T47D (cell line): ENCODE measurements at regions not wholly inside any gene's neighbourhood (a gene's known extent, or its start where the extent isn't known, plus 50 kb on each side); places are given as distances from the start of the nearest gene placed in this dataset.

ENCODE experiments used
- DNase-seq, 2 experiments: peaks; one replicate each; pipeline versions ENCODE4 v3.0.0 to v3.0.0-alpha.2; 2011 to 2012; ENCODE audit warnings: low read depth in 1 of 2, low spot score in 1 of 2
- JUND ChIP-seq: IDR thresholded peaks from 2 replicates; pipeline ENCODE4 v1.6.1; 2012; ENCODE audit warnings: low read depth
- in situ Hi-C: cut with HindIII; loops from 2 replicates; pipeline ENCODE4 v1.10.0; 2016; ENCODE audit warnings: low sequenced_read_pairs, low pct_unique_long_range_greater_than_20kb

DNA sequence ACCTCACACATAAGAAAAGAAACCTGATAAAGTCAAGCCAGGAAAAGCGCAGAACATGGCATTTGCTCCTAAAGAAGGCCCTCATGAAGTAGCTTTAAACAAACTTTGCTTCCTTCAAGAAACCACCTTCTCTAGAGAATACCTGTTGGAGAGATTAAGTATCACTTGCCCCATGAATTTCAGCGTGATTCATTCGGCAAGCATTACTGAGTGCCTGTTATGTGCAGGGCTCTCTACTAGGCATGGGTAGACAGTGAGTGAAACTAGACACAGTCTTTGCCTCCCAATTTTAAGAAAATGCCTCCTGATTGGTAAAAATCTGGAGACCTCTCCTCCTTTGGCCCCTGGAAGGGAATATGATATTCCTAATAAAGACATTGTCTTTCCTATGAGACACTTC is 475.8 kb upstream of the NBEA start:
- TF ChIP-seq JUND: no peak
- no peak for DNase-seq
- in situ Hi-C loops: no loop called here

DNA sequence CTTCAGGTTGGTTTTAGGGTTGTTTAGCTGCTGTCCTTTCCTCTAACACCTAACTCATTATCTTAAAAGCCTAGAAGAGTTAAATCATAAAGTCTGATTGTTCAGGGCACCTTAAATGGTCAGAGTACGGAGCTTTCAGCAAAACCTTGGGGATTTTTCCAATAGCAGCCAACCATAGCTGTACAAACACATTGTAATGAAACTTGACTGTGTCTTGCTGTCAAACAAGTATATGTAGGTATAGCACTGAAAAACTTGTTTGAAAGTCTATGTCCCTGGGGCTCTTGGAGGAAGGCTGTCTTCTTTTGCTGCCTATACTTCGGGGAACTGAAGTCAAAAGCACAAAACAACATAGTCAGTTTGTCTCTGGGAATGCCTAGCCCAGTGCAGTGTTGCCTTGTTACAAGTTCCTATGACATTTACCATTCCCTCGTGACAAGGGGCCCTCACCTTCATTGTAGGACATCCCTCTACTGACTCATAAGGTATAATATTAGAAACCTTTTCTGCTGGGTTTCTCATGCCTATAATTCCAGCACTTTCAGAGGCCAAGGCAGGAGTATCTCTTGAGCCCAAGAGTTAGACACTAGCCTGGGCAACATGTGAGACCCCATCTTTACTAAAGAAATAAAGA is 474.5 kb upstream of the NBEA start:
- no peak for TF ChIP-seq JUND
- no peak for DNase-seq
- in situ Hi-C loops: no loop called here

DNA sequence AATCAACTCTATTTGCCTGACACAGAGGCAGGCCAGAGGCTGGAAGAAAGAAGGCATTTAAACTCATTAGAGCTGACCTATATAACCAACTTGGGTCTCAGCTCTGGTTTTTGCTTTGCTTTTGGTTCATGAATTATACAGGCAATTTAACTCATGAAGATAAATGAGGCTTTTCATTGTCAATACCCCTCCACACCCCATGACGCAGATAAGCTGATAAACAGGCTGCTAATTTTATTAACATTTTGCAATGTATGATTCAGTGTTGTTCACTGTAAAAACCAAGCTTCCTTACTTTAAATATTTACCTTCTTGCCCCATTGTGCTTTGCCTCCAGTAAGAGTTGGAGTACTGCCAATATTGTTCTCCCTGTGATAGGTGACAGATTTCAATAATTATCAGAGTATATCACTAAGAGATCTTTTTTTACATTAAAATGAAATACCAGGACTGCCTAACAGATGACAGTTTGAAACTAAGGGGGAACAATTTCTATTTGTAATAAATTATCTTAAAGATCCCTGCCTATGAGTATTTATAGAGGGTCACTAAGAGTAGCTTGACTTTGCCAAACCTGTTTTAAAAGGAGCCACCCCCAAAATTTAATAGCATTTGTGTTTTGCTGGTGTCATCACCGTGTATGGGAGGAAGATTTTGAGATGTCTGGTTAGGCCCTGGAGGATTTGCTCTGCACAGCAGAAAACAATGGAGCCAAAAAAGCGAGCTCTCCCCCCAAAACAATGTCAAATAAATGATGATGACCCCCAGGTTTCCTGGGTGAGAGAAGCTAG is 472.7 kb upstream of the NBEA start:
- TF ChIP-seq JUND: no peak
- DNase-seq: no peak
- in situ Hi-C loops: no loop called here

DNA sequence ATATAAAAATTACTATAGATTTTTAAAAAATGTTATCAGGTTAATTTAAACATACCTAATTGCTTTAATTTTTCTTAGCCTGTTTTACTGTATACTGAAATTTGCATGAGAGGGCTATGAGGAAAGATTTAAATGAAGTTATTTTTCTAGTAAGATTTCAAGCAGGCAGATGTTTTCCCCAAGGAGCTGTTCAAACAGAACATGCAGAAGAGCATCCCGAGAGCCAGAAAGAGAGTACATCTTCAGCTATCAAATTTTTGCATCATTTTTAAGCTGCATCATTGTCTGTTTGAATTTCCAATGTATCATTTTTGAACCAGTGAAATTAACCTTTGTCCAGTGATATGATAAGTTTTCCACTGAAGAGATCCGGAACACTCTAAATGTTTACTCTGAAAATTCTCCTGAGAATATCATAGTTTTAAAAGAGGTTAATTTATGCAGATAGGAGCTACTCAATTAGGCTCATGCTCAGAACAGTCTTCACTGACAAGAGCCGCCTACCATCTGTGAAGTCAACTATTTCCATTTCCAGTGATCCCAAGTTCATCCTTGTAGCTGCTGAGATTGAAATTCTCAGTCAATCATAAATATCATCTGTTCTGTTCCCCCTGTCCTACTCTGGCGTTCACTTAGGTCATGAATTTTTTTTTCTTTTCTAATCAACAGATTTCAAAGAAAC is 467.7 kb upstream of the NBEA start:
- DNase-seq: no peak
- in situ Hi-C loops: no loop called here
- no peak for TF ChIP-seq JUND

DNA sequence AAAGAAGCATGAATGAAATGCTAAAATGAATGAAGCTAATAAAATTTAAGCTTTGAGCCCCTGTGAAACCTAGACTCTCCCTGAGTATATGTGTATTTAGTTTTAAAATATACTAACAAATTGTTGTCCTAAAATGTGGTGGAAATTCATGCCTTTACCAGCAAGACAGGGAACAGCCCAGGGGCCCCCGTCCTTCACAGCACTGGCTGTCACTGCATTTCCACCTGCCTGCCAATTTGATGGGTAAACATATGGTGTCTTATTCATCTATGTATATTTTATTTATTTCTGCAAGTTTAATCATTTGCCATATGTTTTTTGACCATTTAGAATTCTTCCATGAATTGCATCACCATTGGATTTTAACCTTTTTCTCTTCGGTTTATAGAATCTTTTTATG is 463.7 kb upstream of the NBEA start:
- TF ChIP-seq JUND: no peak
- no peak for DNase-seq
- in situ Hi-C loops: no loop called here

DNA sequence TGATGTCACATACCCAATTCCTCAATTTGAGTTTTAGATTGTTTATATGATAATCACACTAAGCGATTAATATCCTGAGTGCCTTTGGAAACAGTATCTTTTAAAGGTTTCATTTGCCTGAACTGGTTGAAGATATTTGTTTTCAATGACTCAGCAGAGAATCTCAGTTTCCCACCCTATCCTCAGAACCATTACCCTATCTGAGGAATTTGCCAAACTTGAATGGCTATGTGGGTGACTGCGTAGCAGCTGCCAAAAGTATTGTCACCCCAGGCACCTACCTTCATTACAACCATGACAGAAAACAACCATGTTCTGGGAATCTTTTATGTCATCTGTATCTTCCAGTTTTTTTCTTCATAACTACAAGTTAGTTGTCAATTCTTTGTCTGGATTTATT is 440.1 kb upstream of the NBEA start:
- no peak for TF ChIP-seq JUND
- no peak for DNase-seq
- in situ Hi-C loops: no loop called here

DNA sequence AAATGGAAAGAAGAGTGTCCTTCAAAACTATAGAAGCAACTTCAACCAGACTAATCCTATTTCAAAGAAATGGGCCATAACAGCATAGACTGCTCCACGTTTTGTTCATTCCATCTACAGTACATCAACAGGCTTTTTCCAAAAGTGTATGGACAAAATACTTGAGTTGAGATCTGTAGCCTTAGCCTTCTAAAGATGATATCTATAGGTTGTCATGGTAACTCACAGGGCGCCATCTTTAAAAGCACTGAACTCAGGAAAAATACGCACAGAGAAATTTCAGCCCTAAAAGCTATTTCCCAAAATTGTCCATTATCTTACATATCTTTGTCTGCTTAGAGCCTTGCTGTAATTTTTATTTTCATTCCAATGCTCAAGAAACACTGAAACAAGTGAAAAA is 439.4 kb upstream of the NBEA start:
- no peak for TF ChIP-seq JUND
- in situ Hi-C loops: no loop called here
- DNase-seq: no peak

DNA sequence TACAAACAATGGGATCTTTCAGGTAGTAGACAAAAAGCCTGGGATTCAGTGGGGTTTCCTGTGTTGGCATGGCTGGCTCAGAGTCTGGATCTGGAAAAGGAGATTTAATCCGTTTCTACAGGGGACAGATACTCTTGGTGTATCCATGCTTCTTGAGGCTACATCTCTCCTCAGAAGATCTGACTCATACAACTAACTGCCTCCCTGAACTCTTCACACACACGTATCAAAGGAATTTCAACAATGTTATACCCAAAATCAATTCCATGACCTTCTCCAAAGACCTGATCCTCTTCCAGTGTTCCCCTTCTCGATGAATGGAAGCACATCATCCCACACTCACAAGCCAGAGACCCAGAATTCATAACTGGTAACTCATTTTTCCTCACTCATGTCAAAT is 435.3 kb upstream of the NBEA start:
- DNase-seq: no peak
- in situ Hi-C loops: no loop called here
- no peak for TF ChIP-seq JUND

DNA sequence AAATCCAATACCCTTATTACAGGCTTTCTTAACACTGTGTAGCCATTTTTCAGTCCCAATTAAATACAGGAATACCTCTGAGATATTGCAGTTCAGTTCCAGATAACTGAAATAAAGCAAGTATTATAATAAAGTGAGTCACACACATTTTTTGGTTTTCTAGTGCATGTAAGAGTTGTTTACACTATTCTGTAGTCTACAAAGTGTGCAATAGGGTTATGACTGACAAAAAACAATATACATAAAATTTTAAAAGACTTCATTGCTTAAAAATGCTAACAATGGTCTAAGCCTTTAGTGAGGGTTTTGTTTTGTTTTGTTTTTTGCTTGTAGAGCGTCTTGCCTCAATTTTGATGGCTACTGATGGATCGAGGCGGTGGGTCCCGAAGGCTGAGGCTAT is 434.4 kb upstream of the NBEA start:
- DNase-seq: no peak
- no peak for TF ChIP-seq JUND
- in situ Hi-C loops: no loop called here

DNA sequence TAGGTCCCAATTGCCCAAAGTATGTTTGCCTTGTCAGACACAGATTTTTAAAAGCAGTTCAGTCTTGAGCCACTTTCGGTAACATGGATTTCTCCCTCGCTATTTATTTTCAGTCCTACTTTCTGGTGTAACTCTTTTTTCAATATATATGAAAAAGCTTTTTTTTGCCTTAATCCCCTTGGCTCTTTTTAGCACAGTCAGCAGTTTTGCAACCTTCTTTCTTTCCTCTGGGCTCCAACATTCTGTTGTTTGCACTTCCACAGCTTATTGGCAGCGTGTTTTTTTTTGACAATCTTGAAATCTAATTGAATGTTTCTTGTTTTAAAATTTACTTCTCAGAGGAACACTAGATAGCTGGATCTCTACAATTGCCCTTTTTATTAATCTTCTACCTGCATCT is 429.3 kb upstream of the NBEA start:
- TF ChIP-seq JUND: no peak
- in situ Hi-C loops: no loop called here
- DNase-seq: no peak

DNA sequence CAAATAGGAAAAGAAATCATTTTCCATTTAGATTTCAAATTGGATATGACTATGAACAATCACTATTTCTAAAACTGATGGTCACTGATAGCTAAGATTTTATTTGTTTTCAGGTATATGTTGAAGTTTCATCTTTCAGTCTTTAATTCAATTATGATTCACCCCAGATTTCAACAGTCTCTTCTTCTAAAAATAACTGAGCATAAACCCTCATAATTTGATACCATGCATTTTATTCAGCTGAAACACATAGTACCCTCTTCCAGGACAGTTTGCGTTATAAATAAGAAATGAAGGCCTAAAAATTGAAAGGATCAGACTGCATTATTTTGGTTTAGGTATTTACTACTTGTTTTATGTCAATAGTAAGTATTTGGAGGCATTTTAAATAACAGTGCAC is 428.5 kb upstream of the NBEA start:
- no peak for DNase-seq
- no peak for TF ChIP-seq JUND
- in situ Hi-C loops: no loop called here

DNA sequence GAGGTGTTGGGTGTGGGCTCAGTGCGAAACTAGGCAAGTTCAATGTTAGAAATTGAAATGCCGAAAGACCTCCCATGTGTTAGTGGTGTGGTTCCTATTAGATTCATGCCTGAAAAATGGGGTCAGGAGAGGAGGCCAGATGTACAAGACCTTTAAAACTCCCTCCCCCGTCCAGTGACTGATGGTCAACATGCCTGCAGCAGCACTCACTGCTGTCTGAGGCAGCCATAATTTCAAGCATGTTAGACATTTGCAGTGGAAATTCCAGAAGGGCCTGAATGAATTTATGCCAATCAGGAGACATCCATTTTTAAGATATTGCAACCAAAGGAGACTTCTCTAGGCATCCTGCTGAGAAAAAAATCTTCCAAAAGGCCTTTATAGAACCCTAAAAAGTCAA is 426.9 kb upstream of the NBEA start:
- no peak for TF ChIP-seq JUND
- in situ Hi-C loops: no loop called here
- DNase-seq: no peak

DNA sequence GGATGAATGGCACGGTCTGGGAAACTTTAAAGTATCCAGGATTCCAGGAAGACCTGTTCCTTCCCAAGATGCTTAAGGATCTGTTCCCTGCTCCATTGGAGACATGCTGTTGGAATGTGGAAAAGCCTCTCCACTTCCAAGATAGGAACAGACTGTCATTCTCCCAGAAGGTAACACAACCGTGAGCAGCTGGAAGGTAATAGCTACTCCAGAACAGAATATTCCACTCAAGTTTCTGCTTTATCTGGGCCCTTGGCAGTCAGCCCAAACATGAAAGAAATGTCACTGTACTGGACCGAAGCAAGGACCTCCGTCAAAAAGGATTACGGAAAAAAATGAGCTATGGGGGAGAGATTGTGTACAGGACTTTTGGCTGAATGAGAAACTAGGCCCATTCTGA is 420.9 kb upstream of the NBEA start:
- DNase-seq: no peak
- no peak for TF ChIP-seq JUND
- in situ Hi-C loops: no loop called here
